Gastrocnemius medialis (tissue), 4 donors: ENCODE measurements at regions not wholly inside any gene's neighbourhood (a gene's known extent, or its start where the extent isn't known, plus 50 kb on each side); places are given as distances from the start of the nearest gene placed in this dataset.

Experiments
- CTCF ChIP-seq, 5 experiments: fragments of 450-650 bp in 3 of 5; fragments of 200-600 bp in 2 of 5; sonication (generic) in 2 of 5; IDR thresholded peaks in 4 of 5; conservative IDR thresholded peaks in 1 of 5; 1 replicate in 4 of 5; 2 replicates in 1 of 5; pipeline ENCODE4 v1.5.1; 2016 to 2019; ENCODE audit warnings: antibody characterized with exemption in 5 of 5, mild to moderate bottlenecking in 3 of 5, moderate library complexity in 3 of 5
- POLR2A ChIP-seq, 2 donors: fragments of 450-650 bp; IDR thresholded peaks; one replicate each; pipeline ENCODE4 v1.6.1; 2017; ENCODE audit warnings: antibody characterized with exemption in 2 of 2, mild to moderate bottlenecking in 2 of 2, moderate library complexity in 2 of 2

GRCh38 chr4:54973784-54974183 is 151.6 kb downstream of the KDR start:
- TF ChIP-seq CTCF (IDR thresholded peaks at IDR 0.05 in 4 of 5, conservative IDR thresholded peaks at IDR 0.05 in 1 of 5) (no peak), POLR2A (IDR thresholded peaks at IDR 0.05) (no peak)
